RPMI7951 (cell line): ENCODE measurements at regions not wholly inside any gene's neighbourhood (a gene's known extent, or its start where the extent isn't known, plus 50 kb on each side); places are given as distances from the start of the nearest gene placed in this dataset.
"Not testable (repeated sequence)": the region's sequence is repeated elsewhere in the genome, so short reads cannot be mapped to it uniquely, and the experiment has no call there.

Experiments used
- DNase-seq: peaks from one replicate; pipeline ENCODE4 v3.0.0-alpha.2; 2012; ENCODE audit warnings: low read depth

- no peak for DNase-seq
Measured at GRCh38 chr1:213324859-213325258, 273.8 kb downstream of the RPS6KC1 start.

GRCh38 chr1:213325482-213325881 is 274.4 kb downstream of the RPS6KC1 start:
- no peak for DNase-seq

GRCh38 chr1:213326281-213327016 is 275.4 kb downstream of the RPS6KC1 start:
- peak; percentile 2 for DNase-seq

- DNase-seq = peak; percentile 87
Measured at GRCh38 chr1:213327017-213327667, 276.1 kb downstream of the RPS6KC1 start.

- no peak for DNase-seq
Measured at GRCh38 chr1:213329406-213330008, 278.5 kb downstream of the RPS6KC1 start.

- no peak for DNase-seq
Measured at GRCh38 chr1:213330281-213330680, 279.2 kb downstream of the RPS6KC1 start.

- DNase-seq = no peak
Measured at GRCh38 chr1:213331631-213332175, 280.7 kb downstream of the RPS6KC1 start.

- no peak for DNase-seq
Measured at GRCh38 chr1:213332491-213332890, 281.4 kb downstream of the RPS6KC1 start.

- DNase-seq = no peak
Measured at GRCh38 chr1:213333121-213333520, 282.1 kb downstream of the RPS6KC1 start.

GRCh38 chr1:213335084-213335483 is 284.0 kb downstream of the RPS6KC1 start:
- DNase-seq = no peak

GRCh38 chr1:213337025-213337678 is 286.1 kb downstream of the RPS6KC1 start:
- DNase-seq = no peak

- no peak for DNase-seq
Measured at GRCh38 chr1:213340593-213340992, 289.6 kb downstream of the RPS6KC1 start.

GRCh38 chr1:213345621-213346020 is 294.6 kb downstream of the RPS6KC1 start:
- DNase-seq = no peak

- DNase-seq = no peak
Measured at GRCh38 chr1:213357403-213357802, 306.4 kb downstream of the RPS6KC1 start.

- not testable (repeated sequence) for DNase-seq
Measured at GRCh38 chr1:213358368-213358767, 307.3 kb downstream of the RPS6KC1 start.

- no peak for DNase-seq
Measured at GRCh38 chr1:213362598-213362997, 311.6 kb downstream of the RPS6KC1 start.

GRCh38 chr1:213366141-213366831 is 315.2 kb downstream of the RPS6KC1 start:
- DNase-seq = no peak

GRCh38 chr1:213369465-213369864 is 318.4 kb downstream of the RPS6KC1 start:
- no peak for DNase-seq

GRCh38 chr1:213370523-213370922 is 319.5 kb downstream of the RPS6KC1 start:
- no peak for DNase-seq

GRCh38 chr1:213371525-213371846 is 320.4 kb downstream of the RPS6KC1 start:
- DNase-seq = no peak

- DNase-seq = no peak
Measured at GRCh38 chr1:213371847-213372619, 321.0 kb downstream of the RPS6KC1 start.
